Mammary epithelial cell (primary cell): ENCODE measurements at regions not wholly inside any gene's neighbourhood (a gene's known extent, or its start where the extent isn't known, plus 50 kb on each side); places are given as distances from the start of the nearest gene placed in this dataset.

Experiments
- EZH2 ChIP-seq: IDR thresholded peaks from 2 replicates; pipeline ENCODE4 v1.6.1; 2012; ENCODE audit warnings: low read length, inconsistent platforms, borderline replicate concordance
- TF ChIP-seq, protein P1 (sequence below), 2 donors: IDR thresholded peaks in 1 of 2; conservative IDR thresholded peaks in 1 of 2; 2 replicates each; pipeline ENCODE4 v1.5.1; 2011 to 2012; ENCODE audit warnings: inconsistent platforms in 2 of 2, low read length in 2 of 2, mild to moderate bottlenecking in 2 of 2, control low read depth in 1 of 2, low read depth in 1 of 2; ENCODE audit not compliant: insufficient read depth in 1 of 2; ENCODE audit errors: extremely low read depth in 1 of 2

DNA sequence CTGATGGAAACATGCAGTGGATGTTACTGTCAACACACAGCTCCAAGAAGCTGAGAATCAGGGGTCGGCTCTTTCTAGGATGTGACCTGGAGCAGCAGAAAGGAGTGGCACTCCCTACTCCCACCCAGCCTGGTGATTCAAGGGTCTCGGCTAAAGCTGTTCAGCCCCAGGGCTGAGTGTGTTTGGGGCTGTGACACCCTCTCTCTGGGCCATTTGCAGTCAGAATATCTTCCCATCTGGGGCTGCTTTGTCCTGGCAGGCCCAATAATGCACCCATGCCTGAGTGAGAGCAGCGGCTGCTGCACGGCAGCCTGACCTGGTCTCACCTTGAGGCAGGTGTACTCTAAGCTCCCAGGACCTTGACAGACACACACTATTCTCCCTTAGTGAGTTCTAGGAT, 52.5 kb upstream of the AJAP1 start:
- TF ChIP-seq, protein P1, sequence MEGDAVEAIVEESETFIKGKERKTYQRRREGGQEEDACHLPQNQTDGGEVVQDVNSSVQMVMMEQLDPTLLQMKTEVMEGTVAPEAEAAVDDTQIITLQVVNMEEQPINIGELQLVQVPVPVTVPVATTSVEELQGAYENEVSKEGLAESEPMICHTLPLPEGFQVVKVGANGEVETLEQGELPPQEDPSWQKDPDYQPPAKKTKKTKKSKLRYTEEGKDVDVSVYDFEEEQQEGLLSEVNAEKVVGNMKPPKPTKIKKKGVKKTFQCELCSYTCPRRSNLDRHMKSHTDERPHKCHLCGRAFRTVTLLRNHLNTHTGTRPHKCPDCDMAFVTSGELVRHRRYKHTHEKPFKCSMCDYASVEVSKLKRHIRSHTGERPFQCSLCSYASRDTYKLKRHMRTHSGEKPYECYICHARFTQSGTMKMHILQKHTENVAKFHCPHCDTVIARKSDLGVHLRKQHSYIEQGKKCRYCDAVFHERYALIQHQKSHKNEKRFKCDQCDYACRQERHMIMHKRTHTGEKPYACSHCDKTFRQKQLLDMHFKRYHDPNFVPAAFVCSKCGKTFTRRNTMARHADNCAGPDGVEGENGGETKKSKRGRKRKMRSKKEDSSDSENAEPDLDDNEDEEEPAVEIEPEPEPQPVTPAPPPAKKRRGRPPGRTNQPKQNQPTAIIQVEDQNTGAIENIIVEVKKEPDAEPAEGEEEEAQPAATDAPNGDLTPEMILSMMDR (conservative IDR thresholded peaks at IDR 0.05 in 1 of 2, IDR thresholded peaks at IDR 0.05 in 1 of 2; ENCODE audit: extremely low read depth in 1 of 2, insufficient read depth in 1 of 2, low read depth in 1 of 2, low read length in 2 of 2), result no peak
- TF ChIP-seq EZH2, result no peak
